ENCODE measurements at regions not wholly inside any gene's neighbourhood (a gene's known extent, or its start where the extent isn't known, plus 50 kb on each side); places are given as distances from the start of the nearest gene placed in this dataset.

- Histone ChIP-seq H3K9me3 (replicated peaks) (no peaks in the 10 kb centered on the region; the same call in 1 of the 2 replicates), H3K27ac (no peak overlapping the region), H3K36me3 (no peaks in the 10 kb centered on the region), H3K4me1 (replicated peaks) (peaks cover 13% of the 10 kb centered on the region), H3K27me3 (replicated peaks) (peaks cover 4% of the 10 kb centered on the region; the same call in 1 of the 2 replicates), H3K4me3 (no peak overlapping the region)
- DNase-seq (ENCODE audit: low read depth in 1 of 2, low spot score in 2 of 2) = no peak
Measured at GRCh38 chr20:56806952-56807517, 177.9 kb downstream of the TFAP2C start.

GRCh38 chr20:56808117-56808725 is 179.1 kb downstream of the TFAP2C start:
- no peak overlapping the region for H3K27ac ChIP-seq
- peaks cover 13% of the 10 kb centered on the region for H3K4me1 ChIP-seq (replicated peaks)
- DNase-seq (ENCODE audit: low read depth in 1 of 2, low spot score in 2 of 2) = no peak
- peaks cover 4% of the 10 kb centered on the region; the same call in 1 of the 2 replicates for H3K27me3 ChIP-seq (replicated peaks)
- H3K4me3 ChIP-seq = no peak overlapping the region
- H3K36me3 ChIP-seq = no peaks in the 10 kb centered on the region
- no peaks in the 10 kb centered on the region; the same call in 1 of the 2 replicates for H3K9me3 ChIP-seq (replicated peaks)

- Histone ChIP-seq H3K9me3 (replicated peaks) (no peaks in the 10 kb centered on the region; the same call in 1 of the 2 replicates), H3K27me3 (replicated peaks) (peaks cover 4% of the 10 kb centered on the region; the same call in 1 of the 2 replicates), H3K4me1 (replicated peaks) (peaks cover 13% of the 10 kb centered on the region), H3K4me3 (no peak overlapping the region), H3K36me3 (no peaks in the 10 kb centered on the region), H3K27ac (no peak overlapping the region)
- DNase-seq (ENCODE audit: low read depth in 1 of 2, low spot score in 2 of 2) = no peak
Measured at GRCh38 chr20:56808732-56809131, 179.6 kb downstream of the TFAP2C start.

GRCh38 chr20:56809668-56810067 is 180.6 kb downstream of the TFAP2C start:
- no peak overlapping the region for H3K27ac ChIP-seq
- no peaks in the 10 kb centered on the region; the same call in 1 of the 2 replicates for H3K9me3 ChIP-seq (replicated peaks)
- peaks cover 5% of the 10 kb centered on the region for H3K4me1 ChIP-seq (replicated peaks)
- no peaks in the 10 kb centered on the region for H3K36me3 ChIP-seq
- H3K27me3 ChIP-seq (replicated peaks) = peaks cover 7% of the 10 kb centered on the region
- DNase-seq (ENCODE audit: low read depth in 1 of 2, low spot score in 2 of 2) = no peak
- no peak overlapping the region for H3K4me3 ChIP-seq

- Histone ChIP-seq H3K27ac (no peak overlapping the region), H3K4me1 (replicated peaks) (peaks cover under 1% of the 10 kb centered on the region; the same call in 1 of the 2 replicates), H3K9me3 (replicated peaks) (no peaks in the 10 kb centered on the region; the same call in 1 of the 2 replicates), H3K4me3 (no peak overlapping the region), H3K27me3 (replicated peaks) (peaks cover 8% of the 10 kb centered on the region), H3K36me3 (no peaks in the 10 kb centered on the region)
- DNase-seq (ENCODE audit: low read depth in 1 of 2, low spot score in 2 of 2) = no peak
Measured at GRCh38 chr20:56810141-56810540, 181.0 kb downstream of the TFAP2C start.

- H3K36me3 ChIP-seq = no peaks in the 10 kb centered on the region
- no peaks in the 10 kb centered on the region for H3K4me1 ChIP-seq (replicated peaks)
- no peak overlapping the region for H3K4me3 ChIP-seq
- no peak for DNase-seq (ENCODE audit: low read depth in 1 of 2, low spot score in 2 of 2)
- H3K27ac ChIP-seq = no peak overlapping the region
- H3K9me3 ChIP-seq (replicated peaks) = no peaks in the 10 kb centered on the region
- H3K27me3 ChIP-seq (replicated peaks) = peaks cover 37% of the 10 kb centered on the region
Measured at GRCh38 chr20:56815796-56816195, 186.7 kb downstream of the TFAP2C start.

GRCh38 chr20:56816349-56816748 is 187.2 kb downstream of the TFAP2C start:
- no peaks in the 10 kb centered on the region for H3K4me1 ChIP-seq (replicated peaks)
- H3K27me3 ChIP-seq (replicated peaks) = peaks cover 42% of the 10 kb centered on the region
- no peak overlapping the region for H3K27ac ChIP-seq
- H3K4me3 ChIP-seq = no peak overlapping the region
- H3K9me3 ChIP-seq (replicated peaks) = no peaks in the 10 kb centered on the region
- no peak for DNase-seq (ENCODE audit: low read depth in 1 of 2, low spot score in 2 of 2)
- H3K36me3 ChIP-seq = no peaks in the 10 kb centered on the region

- Histone ChIP-seq H3K4me3 (no peak overlapping the region), H3K27me3 (replicated peaks) (peaks cover 53% of the 10 kb centered on the region), H3K27ac (no peak overlapping the region), H3K36me3 (no peaks in the 10 kb centered on the region), H3K9me3 (replicated peaks) (no peaks in the 10 kb centered on the region), H3K4me1 (replicated peaks) (no peaks in the 10 kb centered on the region)
- no peak for DNase-seq (ENCODE audit: low read depth in 1 of 2, low spot score in 2 of 2)
Measured at GRCh38 chr20:56817780-56818675, 188.9 kb downstream of the TFAP2C start.

GRCh38 chr20:56820984-56821383 is 191.9 kb downstream of the TFAP2C start:
- no peaks in the 10 kb centered on the region for H3K36me3 ChIP-seq
- DNase-seq (ENCODE audit: low read depth in 1 of 2, low spot score in 2 of 2) = no peak
- no peaks in the 10 kb centered on the region for H3K4me1 ChIP-seq (replicated peaks)
- no peak overlapping the region for H3K4me3 ChIP-seq
- peaks cover 56% of the 10 kb centered on the region for H3K27me3 ChIP-seq (replicated peaks)
- H3K27ac ChIP-seq = no peak overlapping the region
- no peaks in the 10 kb centered on the region for H3K9me3 ChIP-seq (replicated peaks)

- Histone ChIP-seq H3K36me3 (no peaks in the 10 kb centered on the region), H3K4me1 (replicated peaks) (no peaks in the 10 kb centered on the region), H3K9me3 (replicated peaks) (no peaks in the 10 kb centered on the region), H3K27ac (no peak overlapping the region), H3K4me3 (no peak overlapping the region), H3K27me3 (replicated peaks) (peaks cover 45% of the 10 kb centered on the region)
- DNase-seq (ENCODE audit: low read depth in 1 of 2, low spot score in 2 of 2) = no peak
Measured at GRCh38 chr20:56826306-56826704, 197.2 kb downstream of the TFAP2C start.

- Histone ChIP-seq H3K36me3 (no peaks in the 10 kb centered on the region), H3K4me3 (no peak overlapping the region)
- peak in 1 of 2 experiments; percentile 8 for DNase-seq (ENCODE audit: low read depth in 1 of 2, low spot score in 2 of 2)
Measured at GRCh38 chr20:56826705-56827665, 197.9 kb downstream of the TFAP2C start.

GRCh38 chr20:56827763-56828162 is 198.7 kb downstream of the TFAP2C start:
- Histone ChIP-seq H3K4me1 (replicated peaks) (no peaks in the 10 kb centered on the region), H3K27ac (no peak overlapping the region), H3K27me3 (replicated peaks) (peaks cover 46% of the 10 kb centered on the region), H3K36me3 (no peaks in the 10 kb centered on the region), H3K4me3 (no peak overlapping the region), H3K9me3 (replicated peaks) (no peaks in the 10 kb centered on the region)
- DNase-seq (ENCODE audit: low read depth in 1 of 2, low spot score in 2 of 2) = no peak

More at GRCh38 chr20:56826705-56827665, 197.9 kb downstream of the TFAP2C start:
- Histone ChIP-seq H3K9me3 (replicated peaks) (no peaks in the 10 kb centered on the region), H3K27ac (no peak overlapping the region), H3K4me1 (replicated peaks) (no peaks in the 10 kb centered on the region), H3K27me3 (replicated peaks) (peaks cover 46% of the 10 kb centered on the region)

GRCh38 chr20:56828402-56828801 is 199.3 kb downstream of the TFAP2C start:
- no peaks in the 10 kb centered on the region for H3K4me1 ChIP-seq (replicated peaks)
- H3K9me3 ChIP-seq (replicated peaks) = no peaks in the 10 kb centered on the region
- H3K27ac ChIP-seq = no peak overlapping the region
- no peak overlapping the region for H3K4me3 ChIP-seq
- peaks cover 48% of the 10 kb centered on the region for H3K27me3 ChIP-seq (replicated peaks)
- no peak for DNase-seq (ENCODE audit: low read depth in 1 of 2, low spot score in 2 of 2)
- H3K36me3 ChIP-seq = no peaks in the 10 kb centered on the region

All from SJSA1 (cell line).